ENCODE measurements at regions not wholly inside any gene's neighbourhood (a gene's known extent, or its start where the extent isn't known, plus 50 kb on each side); places are given as distances from the start of the nearest gene placed in this dataset.
"Not testable (repeated sequence)": the region's sequence is repeated elsewhere in the genome, so short reads cannot be mapped to it uniquely, and the experiment has no call there.

DNA sequence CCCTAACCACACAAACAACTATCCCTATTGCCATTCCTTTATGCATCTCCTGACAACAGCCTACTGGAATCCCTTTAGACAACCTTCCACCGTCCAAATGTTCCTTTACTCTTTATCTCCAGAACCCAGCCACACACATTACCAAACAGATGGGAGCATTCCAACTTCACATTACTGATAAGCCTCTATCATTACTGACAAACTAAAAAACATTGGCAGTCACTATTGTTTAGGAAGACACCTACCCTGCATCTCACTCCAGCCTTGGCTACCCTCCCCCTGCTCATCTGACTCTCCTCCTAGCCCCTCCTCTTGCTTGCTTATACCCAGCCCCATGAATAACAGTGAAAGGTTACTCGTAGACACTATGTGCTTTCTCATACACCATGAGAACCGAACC lies 130.3 kb upstream of the ATF7IP start:
- TF ChIP-seq EZH2 (IDR thresholded peaks at IDR 0.05; ENCODE audit: insufficient read depth, low read length); CTCF (IDR thresholded peaks at IDR 0.05; ENCODE audit: insufficient read depth, low read depth, low read length): not testable (repeated sequence)
